ENCODE measurements at regions not wholly inside any gene's neighbourhood (a gene's known extent, or its start where the extent isn't known, plus 50 kb on each side); places are given as distances from the start of the nearest gene placed in this dataset.

DNA sequence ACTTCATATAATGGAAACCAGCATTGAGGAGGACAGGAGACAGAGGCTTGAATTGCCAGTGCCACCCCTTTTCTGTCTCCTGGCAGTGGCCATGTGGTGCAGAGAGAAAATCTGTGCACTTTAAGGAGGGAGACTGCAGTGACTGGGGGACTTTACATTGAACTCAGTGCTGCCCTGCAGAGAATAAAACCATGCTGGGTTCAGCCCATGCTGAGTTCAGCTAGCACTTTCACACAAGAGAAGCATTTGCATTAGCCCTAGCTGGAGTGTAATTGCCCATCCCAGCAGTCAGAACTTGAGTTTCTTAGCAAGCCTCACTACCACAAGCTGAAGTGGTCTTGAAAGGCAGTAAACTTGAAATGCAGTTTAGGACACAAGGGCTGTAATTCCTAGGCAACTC lies 677.5 kb downstream of the ZPLD1 start:
- ChIA-PET RAD21 (ENCODE audit: unreplicated experiment) (no interaction called here), SMC1A (ENCODE audit: uncharacterized antibody, unreplicated experiment) (no interaction called here), CTCF (interaction anchor here (1.3 kb wide), 1 partner anchor 11 kb away, joined by 3 read pairs; no protein-coding TSS in a partner anchor), POLR2A (no interaction called here)
- Histone ChIP-seq H2AFZ (ENCODE audit: control insufficient read depth, low read depth, low read length) (no peak overlapping the region), H4K20me1 (ENCODE audit: control insufficient read depth, insufficient read depth) (no peaks in the 10 kb centered on the region), H3K9me3 (replicated peaks; ENCODE audit: control insufficient read depth, insufficient read depth, low read length) (no peaks in the 10 kb centered on the region), H3K4me3 (no peak overlapping the region), H3K4me1 (ENCODE audit: control insufficient read depth, insufficient read depth, low read length) (no peaks in the 10 kb centered on the region), H3K27me3 (replicated peaks in 1 of 2; ENCODE audit: control insufficient read depth in 2 of 2, insufficient read depth in 2 of 2, low read length in 1 of 2) (no peaks in the 10 kb centered on the region), H3K27ac (ENCODE audit: control insufficient read depth, insufficient read depth) (no peak overlapping the region), H3K36me3 (ENCODE audit: control insufficient read depth in 2 of 2, insufficient read depth in 2 of 2, low read length in 1 of 2) (no peaks in the 10 kb centered on the region), H3K9ac (ENCODE audit: control insufficient read depth, insufficient read depth, low read length) (no peak overlapping the region), H3K79me2 (ENCODE audit: control insufficient read depth, insufficient read depth, low read length) (no peaks in the 10 kb centered on the region), H3K4me2 (ENCODE audit: control insufficient read depth, insufficient read depth) (no peak overlapping the region)
- intact Hi-C loops (cut with micrococcal nuclease; ENCODE audit: unreplicated experiment) (no loop called here), in situ Hi-C loops (cut with MboI) (no loop called here)
- no peak for DNase-seq (ENCODE audit: low read depth, low spot score)
- FAIRE-seq, result no peak
- ATAC-seq, result no peak
- BruUV-seq (replicated peaks), result no TSS peak
- TF ChIP-seq POLR2AphosphoS2 (IDR thresholded peaks at IDR 0.05; ENCODE audit: low read depth, low read length) (no peak), SREBF1 (IDR thresholded peaks at IDR 0.05; ENCODE audit: low read length) (no peak), ESRRA (IDR thresholded peaks at IDR 0.05; ENCODE audit: low read length) (no peak), ZZZ3 (IDR thresholded peaks at IDR 0.05; ENCODE audit: control insufficient read depth, insufficient read length, low read depth) (no peak), ZNF274 (IDR thresholded peaks at IDR 0.05; ENCODE audit: insufficient read depth, insufficient read length) (no peak), NFIC (IDR thresholded peaks at IDR 0.05; ENCODE audit: low read depth, low read length) (no peak), BMI1 (IDR thresholded peaks at IDR 0.05; ENCODE audit: borderline replicate concordance) (no peak), BCL11A (IDR thresholded peaks at IDR 0.05; ENCODE audit: low read depth, low read length) (no peak), BACH1 (IDR thresholded peaks at IDR 0.05; ENCODE audit: borderline replicate concordance) (no peak), ZSCAN29 (IDR thresholded peaks at IDR 0.05) (no peak), NR2C1 (IDR thresholded peaks at IDR 0.05) (no peak), SREBF2 (IDR thresholded peaks at IDR 0.05; ENCODE audit: low read length) (no peak)
- TF ChIP-seq, protein P1, sequence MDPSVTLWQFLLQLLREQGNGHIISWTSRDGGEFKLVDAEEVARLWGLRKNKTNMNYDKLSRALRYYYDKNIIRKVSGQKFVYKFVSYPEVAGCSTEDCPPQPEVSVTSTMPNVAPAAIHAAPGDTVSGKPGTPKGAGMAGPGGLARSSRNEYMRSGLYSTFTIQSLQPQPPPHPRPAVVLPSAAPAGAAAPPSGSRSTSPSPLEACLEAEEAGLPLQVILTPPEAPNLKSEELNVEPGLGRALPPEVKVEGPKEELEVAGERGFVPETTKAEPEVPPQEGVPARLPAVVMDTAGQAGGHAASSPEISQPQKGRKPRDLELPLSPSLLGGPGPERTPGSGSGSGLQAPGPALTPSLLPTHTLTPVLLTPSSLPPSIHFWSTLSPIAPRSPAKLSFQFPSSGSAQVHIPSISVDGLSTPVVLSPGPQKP (IDR thresholded peaks at IDR 0.05; ENCODE audit: low read depth, low read length), result no peak
